ENCODE measurements at regions not wholly inside any gene's neighbourhood (a gene's known extent, or its start where the extent isn't known, plus 50 kb on each side); places are given as distances from the start of the nearest gene placed in this dataset.
"Not testable (repeated sequence)": the region's sequence is repeated elsewhere in the genome, so short reads cannot be mapped to it uniquely, and the experiment has no call there.

- DNase-seq (ENCODE audit: low read depth): no peak
These were observed 252.5 kb downstream of the SMAD2 start for GRCh38 chr18:47677952-47678351.

DNA sequence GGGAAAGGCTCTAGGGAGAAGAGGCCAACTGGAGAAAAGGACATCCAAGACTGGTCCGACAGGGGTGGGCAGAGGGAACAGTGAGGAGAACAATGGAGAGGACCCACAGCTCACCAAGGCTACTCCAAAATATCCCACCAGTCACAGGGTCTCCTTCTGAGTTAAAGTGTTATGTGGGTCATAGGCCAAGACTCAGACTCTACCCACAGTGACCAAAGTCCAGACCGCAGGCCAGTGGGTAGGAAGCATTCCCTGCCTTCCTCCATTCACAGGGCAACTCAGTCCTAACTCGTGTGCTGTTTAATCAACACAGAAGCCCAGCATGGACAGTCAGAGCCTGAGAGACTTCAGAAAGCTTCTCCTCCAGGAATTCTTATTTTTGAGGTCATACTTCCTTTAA lies 260.6 kb downstream of the SMAD2 start:
- DNase-seq (ENCODE audit: low read depth): no peak

GRCh38 chr18:47658498-47658897 lies 272.0 kb downstream of the SMAD2 start:
- no peak for DNase-seq (ENCODE audit: low read depth)

DNA sequence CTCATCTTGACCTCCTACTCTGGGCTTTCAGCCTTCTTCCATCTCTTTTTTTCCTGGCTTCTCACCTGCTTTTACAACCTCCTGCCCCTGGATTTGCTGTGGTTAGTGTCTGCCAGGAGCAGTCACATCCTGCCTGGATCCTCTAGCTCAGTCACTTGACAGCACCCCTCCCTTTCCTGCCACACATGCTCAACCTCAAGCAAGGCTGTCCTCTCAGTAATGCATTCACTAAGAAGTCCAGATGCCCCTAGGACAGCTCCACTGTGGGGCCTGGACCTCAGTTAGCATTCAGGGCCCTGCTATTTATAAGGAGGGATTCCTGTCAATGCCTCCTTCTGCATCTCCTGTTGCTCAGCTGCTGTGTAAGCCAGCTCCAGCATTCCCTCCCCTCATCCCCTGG lies 275.5 kb downstream of the SMAD2 start:
- no peak for DNase-seq (ENCODE audit: low read depth)

GRCh38 chr18:47644896-47645295 lies 285.6 kb downstream of the SMAD2 start:
- no peak for DNase-seq (ENCODE audit: low read depth)

DNA sequence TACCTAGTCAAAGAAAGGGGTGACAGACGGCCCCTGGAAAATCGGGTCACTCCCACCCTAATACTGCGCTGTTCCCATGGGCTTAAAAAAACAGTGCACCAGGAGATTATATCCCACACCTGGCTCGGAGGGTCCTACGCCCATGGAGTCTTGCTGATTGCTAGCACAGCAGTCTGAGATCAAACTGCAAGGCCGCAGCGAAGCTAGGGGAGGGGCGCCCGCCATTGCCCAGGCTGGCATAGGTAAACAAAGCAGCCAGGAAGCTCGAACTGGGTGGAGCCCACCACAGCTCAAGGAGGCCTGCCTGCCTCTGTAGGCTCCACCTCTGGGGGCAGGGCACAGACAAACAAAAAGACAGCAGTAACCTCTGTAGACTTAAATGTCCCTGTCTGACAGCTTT lies 292.9 kb downstream of the SMAD2 start:
- not testable (repeated sequence) for DNase-seq (ENCODE audit: low read depth)

GRCh38 chr18:47635416-47635815 lies 295.0 kb downstream of the SMAD2 start:
- DNase-seq (ENCODE audit: low read depth): no peak

- DNase-seq (ENCODE audit: low read depth): no peak
These were observed 297.4 kb downstream of the SMAD2 start for GRCh38 chr18:47632970-47633635.

GRCh38 chr18:47628893-47629292 lies 301.6 kb downstream of the SMAD2 start:
- no peak for DNase-seq (ENCODE audit: low read depth)

DNA sequence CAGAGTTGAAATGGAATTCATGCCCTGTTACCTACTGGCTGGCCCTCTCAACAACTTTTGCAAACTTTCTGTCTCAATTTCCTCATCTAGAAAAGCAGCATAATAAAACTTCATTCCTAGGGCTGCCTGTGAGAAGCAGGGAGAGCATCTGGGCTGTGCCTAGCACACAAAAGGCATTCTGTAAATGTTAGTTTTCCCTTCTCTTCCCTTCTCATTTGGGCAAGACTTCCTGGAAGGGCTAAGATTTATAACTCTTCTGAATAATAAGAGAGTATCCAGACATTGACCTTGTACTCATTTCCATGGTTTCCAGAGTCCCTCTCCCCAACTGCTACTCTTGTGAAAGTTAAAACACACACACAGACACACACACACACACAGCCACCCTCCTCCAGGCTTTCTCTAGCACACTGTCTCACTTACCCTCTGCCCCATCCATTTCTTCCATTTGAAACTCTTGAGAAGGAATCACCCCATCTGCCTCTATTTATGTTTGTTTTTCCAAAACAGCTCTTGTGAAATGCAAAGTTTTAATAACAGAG lies 302.1 kb downstream of the SMAD2 start:
- DNase-seq (ENCODE audit: low read depth): no peak

DNA sequence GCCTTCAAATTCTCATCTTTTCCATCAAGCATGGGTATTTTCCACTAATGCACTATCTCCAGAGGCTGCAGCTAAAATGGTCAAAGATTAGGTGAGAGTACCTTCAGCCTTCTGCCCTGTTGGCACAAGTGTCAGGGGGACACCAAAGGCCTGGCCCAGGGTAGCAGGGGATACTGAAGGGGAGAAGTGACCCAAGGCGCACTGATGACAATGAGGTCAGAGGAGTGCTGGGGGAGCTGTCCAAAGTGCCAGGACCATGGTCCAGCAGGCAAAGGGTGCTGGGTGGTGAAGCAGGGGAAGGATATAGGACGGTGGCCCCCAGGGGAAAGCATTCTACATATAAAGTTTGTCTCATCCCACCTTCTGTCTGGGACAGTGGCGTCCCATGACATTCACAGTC lies 303.4 kb downstream of the SMAD2 start:
- DNase-seq (ENCODE audit: low read depth): no peak

DNA sequence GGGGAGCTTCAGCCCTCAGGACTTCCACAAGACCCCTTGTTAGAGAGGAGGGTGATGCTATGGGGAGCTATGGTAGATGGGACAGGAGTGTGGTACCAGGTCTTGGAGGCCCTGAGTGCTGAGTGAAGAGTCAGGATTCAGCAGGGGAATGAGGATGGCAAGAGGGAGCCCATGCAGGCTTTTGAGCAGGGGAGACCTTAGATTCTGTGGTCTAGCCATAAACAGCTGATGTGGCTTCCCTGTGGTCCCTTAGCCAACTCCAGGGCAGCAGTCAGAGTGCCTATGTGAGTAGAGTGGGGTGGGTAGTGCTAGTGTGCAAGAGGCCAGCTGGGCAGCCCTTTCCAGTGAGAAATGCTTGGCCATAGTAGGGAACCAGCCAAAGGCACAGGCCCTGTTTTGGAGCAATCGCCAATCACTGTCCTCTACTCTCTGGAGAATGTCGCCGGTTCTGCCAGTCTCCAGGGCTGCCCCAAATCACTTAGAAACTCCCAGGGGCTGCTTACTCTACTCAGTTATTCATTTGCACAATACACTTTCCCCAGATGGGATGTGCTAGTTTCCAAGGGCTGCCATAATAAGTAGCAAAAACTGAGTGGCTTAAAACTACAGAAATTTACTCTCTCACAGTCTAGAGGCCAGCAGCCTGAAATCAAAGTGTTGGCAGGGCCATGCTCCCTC lies 310.5 kb downstream of the SMAD2 start:
- DNase-seq (ENCODE audit: low read depth): no peak

GRCh38 chr18:47618758-47619157 lies 311.7 kb downstream of the SMAD2 start:
- DNase-seq (ENCODE audit: low read depth): no peak

- no peak for DNase-seq (ENCODE audit: low read depth)
These were observed 315.4 kb downstream of the SMAD2 start for GRCh38 chr18:47615043-47615442.

DNA sequence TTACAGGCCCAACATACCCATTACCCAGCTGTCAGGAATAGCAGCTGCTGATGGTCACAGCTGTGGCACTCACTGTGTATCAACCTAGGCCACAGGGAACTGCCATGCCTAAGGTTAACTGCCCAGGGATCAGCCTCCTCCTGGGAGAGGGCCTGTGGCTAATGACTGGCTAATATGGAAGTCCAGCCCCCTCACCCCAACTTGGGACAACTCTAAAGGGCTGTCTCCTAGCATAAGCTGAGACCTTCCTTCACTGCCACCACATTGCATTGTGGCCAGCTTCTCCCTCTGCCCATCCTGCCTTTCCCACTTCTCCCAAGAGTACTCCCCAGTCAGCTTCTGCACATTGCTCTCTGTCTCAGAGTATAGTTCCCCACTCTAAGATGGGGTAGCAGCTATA lies 316.5 kb downstream of the SMAD2 start:
- no peak for DNase-seq (ENCODE audit: low read depth)

DNA sequence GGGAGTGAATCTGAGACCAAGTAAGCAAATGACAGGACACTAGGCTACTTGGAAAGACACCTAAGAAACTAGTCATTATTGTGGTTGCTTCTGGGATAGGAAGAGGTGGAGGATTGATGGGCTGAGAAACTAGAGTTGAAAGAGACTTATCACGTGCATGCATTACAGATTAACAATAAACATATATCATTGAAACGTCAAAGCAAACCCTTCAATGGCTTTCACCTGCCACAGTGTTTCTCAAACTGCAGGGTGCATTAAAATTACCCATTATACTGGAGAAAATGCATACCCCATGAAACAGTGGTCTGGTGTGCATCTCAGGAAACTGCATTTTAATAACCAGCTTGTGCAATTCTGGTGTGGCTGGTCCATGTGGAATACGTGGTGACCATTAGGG lies 318.8 kb downstream of the SMAD2 start:
- no peak for DNase-seq (ENCODE audit: low read depth)

DNA sequence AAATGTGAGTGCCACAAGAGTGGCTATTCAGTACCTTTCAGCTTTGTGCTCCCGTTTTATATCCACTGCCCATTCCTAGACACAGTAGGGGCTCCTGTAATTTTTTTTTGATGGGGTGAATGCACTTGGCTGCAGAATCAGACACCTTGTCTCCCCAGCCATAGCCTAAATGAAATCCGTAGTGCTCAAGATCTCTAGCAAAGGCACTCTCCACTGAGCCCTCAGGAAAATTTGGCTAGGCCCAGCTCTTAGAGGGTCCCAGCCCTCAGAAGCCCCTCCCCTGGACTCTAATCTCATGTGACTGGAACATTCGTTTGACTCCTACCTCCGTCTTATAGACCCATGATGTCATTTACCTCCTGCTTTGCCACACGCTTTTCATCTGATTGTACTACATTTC lies 323.9 kb downstream of the SMAD2 start:
- no peak for DNase-seq (ENCODE audit: low read depth)

DNA sequence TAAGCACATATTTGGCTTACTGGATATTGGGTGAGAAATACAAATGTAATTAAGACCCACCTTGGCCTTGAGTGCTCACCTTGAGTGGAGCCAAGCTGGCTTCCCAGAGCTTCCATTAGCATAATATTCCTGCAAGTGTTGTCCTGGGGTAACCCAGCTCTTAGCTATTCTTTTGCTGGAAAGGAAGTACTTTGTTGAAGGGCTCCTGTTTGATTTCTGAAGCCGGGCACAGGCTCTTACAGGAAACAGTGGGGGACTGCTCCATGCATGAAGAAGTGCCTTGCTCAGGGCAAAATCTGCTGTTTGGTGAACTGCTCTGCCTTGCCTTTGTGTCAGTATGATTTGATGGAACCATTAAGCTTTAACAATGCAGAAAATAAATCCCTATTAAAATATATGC lies 325.4 kb downstream of the SMAD2 start:
- DNase-seq (ENCODE audit: low read depth): no peak

DNA sequence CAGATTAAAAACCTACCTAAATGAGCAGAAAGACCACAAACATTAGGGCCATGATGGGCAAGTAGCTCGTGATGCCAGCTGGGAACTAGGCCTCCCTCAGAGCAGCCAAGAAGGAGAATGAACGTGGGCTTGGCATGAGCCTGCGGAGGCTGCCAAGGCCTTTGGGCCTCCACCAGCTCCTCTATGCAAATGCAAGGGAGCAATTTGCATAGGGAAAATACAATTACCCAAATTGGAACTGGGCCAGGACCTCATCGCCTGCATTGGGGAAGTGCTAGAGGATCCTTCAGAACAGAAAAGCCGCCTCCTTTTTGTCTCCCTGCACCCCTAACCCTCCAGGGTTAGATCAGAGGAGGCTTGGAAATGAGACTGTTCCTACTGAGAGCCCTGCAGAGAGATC lies 326.4 kb downstream of the SMAD2 start:
- no peak for DNase-seq (ENCODE audit: low read depth)

DNA sequence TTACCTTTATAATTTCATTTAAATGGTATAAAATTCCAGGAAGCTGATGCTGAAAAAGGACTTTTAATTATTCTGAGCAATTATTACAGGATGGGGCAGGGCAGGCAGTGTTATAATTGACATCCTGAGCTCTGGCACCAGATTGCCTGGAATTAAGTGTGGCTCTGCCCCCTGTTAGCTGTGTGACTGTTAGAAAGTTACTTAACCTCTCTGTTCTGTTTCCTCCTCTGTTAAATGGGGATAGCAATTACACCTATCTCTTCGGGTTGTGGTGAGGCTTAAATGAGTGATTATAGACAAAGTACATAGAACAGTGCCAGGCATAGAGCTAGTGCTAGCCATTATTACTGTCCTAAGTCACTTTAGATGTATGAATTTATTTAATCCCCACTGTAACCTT lies 327.3 kb downstream of the SMAD2 start:
- no peak for DNase-seq (ENCODE audit: low read depth)

DNA sequence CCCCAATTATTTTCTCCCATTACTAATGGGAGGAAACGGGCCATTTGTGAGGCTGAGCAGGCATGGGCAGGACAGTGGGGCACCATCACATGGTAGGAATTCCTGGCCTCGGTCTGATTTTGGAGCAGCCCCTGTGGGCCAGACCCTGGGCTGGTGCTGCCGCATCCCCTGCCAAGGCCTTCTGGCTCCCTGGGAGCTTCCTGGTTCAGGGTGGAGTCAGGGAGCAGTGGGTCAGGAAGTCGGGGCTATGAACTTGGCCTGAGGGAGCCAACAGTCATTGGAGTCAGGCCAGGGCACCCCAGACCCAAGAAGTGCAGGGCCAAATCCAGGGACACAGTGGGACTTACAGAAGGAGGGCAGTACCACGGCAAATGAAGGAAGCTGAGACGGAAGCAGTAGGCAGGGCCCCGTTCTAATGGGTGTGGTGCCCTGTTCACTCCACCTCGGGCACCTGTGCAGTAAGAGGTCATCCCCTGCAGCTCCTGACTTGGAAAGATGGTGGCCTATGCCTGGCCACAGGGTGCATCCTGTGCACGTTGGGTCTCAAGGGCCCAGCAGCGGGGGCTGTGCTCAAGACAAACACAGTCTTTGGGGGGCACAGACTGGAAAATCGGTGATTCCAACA lies 328.1 kb downstream of the SMAD2 start:
- no peak for DNase-seq (ENCODE audit: low read depth)

- DNase-seq (ENCODE audit: low read depth): no peak
These were observed 328.7 kb downstream of the SMAD2 start for GRCh38 chr18:47601581-47602272.

Data from stimulated activated CD8-positive, alpha-beta memory T cell treated with anti-CD3 and anti-CD28 coated beads, Interleukin-15, amount 100 ng/mL, for 24 hours (primary cell).